ENCODE measurements at regions not wholly inside any gene's neighbourhood (a gene's known extent, or its start where the extent isn't known, plus 50 kb on each side); places are given as distances from the start of the nearest gene placed in this dataset.

DNA sequence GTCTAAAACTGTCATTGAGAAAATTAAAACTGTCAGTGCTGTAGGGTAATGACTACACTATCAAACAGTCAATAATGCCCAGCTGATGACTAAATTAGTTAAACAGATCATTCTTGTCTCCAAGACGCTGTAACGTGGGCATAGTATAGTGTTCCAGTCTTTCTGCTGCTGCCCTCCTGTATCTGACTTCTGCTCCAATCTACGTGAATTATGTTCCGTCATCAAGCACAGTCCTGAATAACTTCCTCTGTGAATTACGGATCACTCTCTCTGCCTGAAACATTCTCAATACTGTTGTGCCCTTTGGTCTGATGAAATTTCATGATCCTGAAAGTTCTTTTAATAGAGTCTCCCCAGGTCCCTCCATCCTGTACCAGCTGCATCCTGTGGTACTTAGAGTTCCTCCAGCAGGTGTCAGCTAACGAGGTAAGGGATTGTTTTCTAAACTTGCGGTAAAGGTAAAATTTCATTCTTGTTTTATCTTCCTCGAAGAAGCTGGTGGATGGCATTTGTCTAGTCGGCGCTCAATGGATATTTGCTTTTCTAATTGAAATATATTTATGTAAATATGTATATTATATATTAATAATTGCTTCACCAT, 393.5 kb upstream of the ADARB2 start:
- TF ChIP-seq ARNT (IDR thresholded peaks at IDR 0.05) (no peak), CTBP1 (IDR thresholded peaks at IDR 0.05; ENCODE audit: borderline replicate concordance) (no peak), LEF1 (IDR thresholded peaks at IDR 0.05; ENCODE audit: borderline replicate concordance) (no peak), ELF4 (IDR thresholded peaks at IDR 0.05) (no peak), NFRKB (IDR thresholded peaks at IDR 0.05) (no peak), FOXK2 (IDR thresholded peaks at IDR 0.05) (no peak), TARDBP (IDR thresholded peaks at IDR 0.05) (no peak), L3MBTL2 (conservative IDR thresholded peaks at IDR 0.05) (no peak), FOXM1 (IDR thresholded peaks at IDR 0.05; ENCODE audit: borderline replicate concordance) (no peak), ZNF384 (IDR thresholded peaks at IDR 0.05) (no peak), BHLHE40 (IDR thresholded peaks at IDR 0.05; ENCODE audit: borderline replicate concordance) (no peak), SP1 (IDR thresholded peaks at IDR 0.05) (no peak), HDGF (IDR thresholded peaks at IDR 0.05; ENCODE audit: borderline replicate concordance) (no peak), FOXA1 (IDR thresholded peaks at IDR 0.05) (no peak), SUZ12 (IDR thresholded peaks at IDR 0.05) (no peak)
- TF ChIP-seq, protein P1, sequence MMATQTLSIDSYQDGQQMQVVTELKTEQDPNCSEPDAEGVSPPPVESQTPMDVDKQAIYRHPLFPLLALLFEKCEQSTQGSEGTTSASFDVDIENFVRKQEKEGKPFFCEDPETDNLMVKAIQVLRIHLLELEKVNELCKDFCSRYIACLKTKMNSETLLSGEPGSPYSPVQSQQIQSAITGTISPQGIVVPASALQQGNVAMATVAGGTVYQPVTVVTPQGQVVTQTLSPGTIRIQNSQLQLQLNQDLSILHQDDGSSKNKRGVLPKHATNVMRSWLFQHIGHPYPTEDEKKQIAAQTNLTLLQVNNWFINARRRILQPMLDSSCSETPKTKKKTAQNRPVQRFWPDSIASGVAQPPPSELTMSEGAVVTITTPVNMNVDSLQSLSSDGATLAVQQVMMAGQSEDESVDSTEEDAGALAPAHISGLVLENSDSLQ (IDR thresholded peaks at IDR 0.05): no peak
- no peak for DNase-seq (ENCODE audit: extremely low spot score)
- CTCF ChIA-PET: no interaction called here
- POLR2A ChIA-PET: no interaction called here

DNA sequence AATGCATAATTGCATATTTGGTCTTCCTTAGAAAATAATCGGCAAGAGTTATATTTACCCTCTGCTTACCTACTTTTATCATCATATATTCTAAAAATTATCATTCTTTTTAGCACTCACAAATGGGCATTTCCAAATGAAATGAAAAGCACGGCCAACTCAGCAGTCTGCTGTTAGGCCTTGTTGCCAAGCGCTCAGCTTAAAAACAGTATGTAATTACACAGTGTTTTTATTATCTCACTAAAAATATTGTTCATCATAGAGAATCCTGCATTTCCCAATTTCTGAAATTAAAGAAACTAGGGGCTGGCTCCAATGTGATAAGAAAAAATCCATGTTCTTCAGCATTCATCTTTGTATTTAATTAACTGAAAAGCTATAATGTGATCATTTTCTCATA, 391.7 kb upstream of the ADARB2 start:
- TF ChIP-seq ARNT (IDR thresholded peaks at IDR 0.05): no peak
- no peak for TF ChIP-seq FOXM1 (IDR thresholded peaks at IDR 0.05; ENCODE audit: borderline replicate concordance)
- no peak for TF ChIP-seq L3MBTL2 (conservative IDR thresholded peaks at IDR 0.05)
- no peak for TF ChIP-seq ZNF384 (IDR thresholded peaks at IDR 0.05)
- TF ChIP-seq ELF4 (IDR thresholded peaks at IDR 0.05): no peak
- no peak for TF ChIP-seq FOXA1 (IDR thresholded peaks at IDR 0.05)
- no peak for TF ChIP-seq TARDBP (IDR thresholded peaks at IDR 0.05)
- no peak for TF ChIP-seq SP1 (IDR thresholded peaks at IDR 0.05)
- TF ChIP-seq FOXK2 (IDR thresholded peaks at IDR 0.05): no peak
- TF ChIP-seq LEF1 (IDR thresholded peaks at IDR 0.05; ENCODE audit: borderline replicate concordance): no peak
- no peak for TF ChIP-seq BHLHE40 (IDR thresholded peaks at IDR 0.05; ENCODE audit: borderline replicate concordance)
- DNase-seq (ENCODE audit: extremely low spot score): no peak
- CTCF ChIA-PET: no interaction called here
- POLR2A ChIA-PET: no interaction called here

DNA sequence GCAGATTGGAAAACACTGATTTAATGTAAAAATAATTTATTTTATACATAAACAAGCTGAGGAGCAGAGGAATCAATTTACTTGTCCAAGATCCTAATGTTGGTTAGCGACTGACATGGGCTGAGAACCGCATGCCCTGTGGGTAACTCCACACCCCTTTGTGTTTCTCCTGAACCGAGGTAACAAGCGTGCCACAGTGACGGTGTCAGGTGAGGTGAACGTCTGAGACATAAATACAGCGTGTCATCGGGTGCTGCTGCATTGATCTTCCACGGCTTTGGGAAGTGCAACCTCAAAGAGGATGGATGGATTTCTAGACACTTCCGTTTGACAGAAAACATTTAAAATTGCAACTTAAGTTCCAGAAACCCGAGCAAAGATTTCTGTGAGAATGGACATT, 386.8 kb upstream of the ADARB2 start:
- DNase-seq (ENCODE audit: extremely low spot score): no peak
- ChIA-PET CTCF (no interaction called here), POLR2A (no interaction called here)
- no peak for TF ChIP-seq ELF4 (IDR thresholded peaks at IDR 0.05)
- TF ChIP-seq NFRKB (IDR thresholded peaks at IDR 0.05): no peak
- TF ChIP-seq HDGF (IDR thresholded peaks at IDR 0.05; ENCODE audit: borderline replicate concordance): no peak
- no peak for TF ChIP-seq FOXM1 (IDR thresholded peaks at IDR 0.05; ENCODE audit: borderline replicate concordance)
- TF ChIP-seq TARDBP (IDR thresholded peaks at IDR 0.05): no peak
- no peak for TF ChIP-seq BHLHE40 (IDR thresholded peaks at IDR 0.05; ENCODE audit: borderline replicate concordance)
- no peak for TF ChIP-seq FOXA1 (IDR thresholded peaks at IDR 0.05)
- no peak for TF ChIP-seq LEF1 (IDR thresholded peaks at IDR 0.05; ENCODE audit: borderline replicate concordance)
- TF ChIP-seq SUZ12 (IDR thresholded peaks at IDR 0.05): no peak
- no peak for TF ChIP-seq ZNF384 (IDR thresholded peaks at IDR 0.05)
- TF ChIP-seq L3MBTL2 (conservative IDR thresholded peaks at IDR 0.05): no peak

DNA sequence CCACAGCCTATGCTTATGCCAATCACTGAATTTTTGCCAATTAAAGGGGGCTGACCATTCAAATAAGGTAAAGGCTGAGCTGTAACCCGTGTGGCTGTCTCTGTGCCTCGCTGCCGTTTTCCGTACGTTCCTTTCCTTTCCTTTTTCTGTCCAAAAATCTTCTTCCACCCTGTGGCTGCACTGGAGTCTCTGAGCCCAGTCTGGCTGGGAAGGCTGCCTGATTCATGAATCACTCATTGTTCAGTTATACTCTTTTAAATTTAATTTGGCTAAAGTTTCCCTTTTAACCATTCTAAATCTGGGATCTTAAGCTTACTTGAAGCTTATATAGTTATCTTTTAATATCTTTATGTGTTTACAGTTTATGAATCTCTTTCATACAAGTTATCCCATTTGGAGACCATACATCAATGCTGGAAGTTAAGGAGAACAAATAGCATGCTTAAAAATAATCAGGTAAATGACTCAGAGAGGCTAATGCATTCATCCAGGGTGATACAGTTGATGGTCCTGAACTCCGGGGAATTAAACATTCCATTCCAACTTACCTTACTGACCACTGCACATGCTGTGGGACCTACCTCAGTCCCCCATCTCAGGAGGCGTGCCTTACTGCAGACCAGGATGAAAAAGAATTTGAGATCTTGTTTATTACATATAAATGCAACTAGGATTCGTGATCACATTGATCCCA, 385.3 kb upstream of the ADARB2 start:
- TF ChIP-seq FOXM1 (IDR thresholded peaks at IDR 0.05; ENCODE audit: borderline replicate concordance) (no peak), FOXK2 (IDR thresholded peaks at IDR 0.05) (no peak), L3MBTL2 (conservative IDR thresholded peaks at IDR 0.05) (no peak)
- DNase-seq (ENCODE audit: extremely low spot score): no peak
- ChIA-PET POLR2A (no interaction called here), CTCF (no interaction called here)

DNA sequence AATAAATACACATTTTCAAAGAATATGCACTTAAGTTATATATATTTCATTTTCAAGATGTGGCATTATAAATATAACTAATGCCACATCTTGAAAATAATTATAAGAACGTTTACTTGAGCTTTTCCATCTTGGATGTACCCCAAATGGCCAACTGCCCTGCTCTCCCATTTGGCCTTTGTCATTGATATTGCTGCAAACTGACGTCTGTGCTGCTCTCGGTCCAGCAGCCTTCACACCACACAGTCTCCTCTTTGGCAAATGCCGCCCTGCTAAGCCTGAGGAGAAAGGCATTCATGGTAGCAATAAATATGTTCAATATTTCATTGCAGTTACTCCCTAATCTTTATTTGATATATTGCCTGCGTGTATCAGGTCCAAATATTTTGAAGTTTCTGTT, 384.6 kb upstream of the ADARB2 start:
- POLR2A ChIA-PET: no interaction called here
- CTCF ChIA-PET: no interaction called here
- no peak for DNase-seq (ENCODE audit: extremely low spot score)
- TF ChIP-seq HDGF (IDR thresholded peaks at IDR 0.05; ENCODE audit: borderline replicate concordance): no peak

DNA sequence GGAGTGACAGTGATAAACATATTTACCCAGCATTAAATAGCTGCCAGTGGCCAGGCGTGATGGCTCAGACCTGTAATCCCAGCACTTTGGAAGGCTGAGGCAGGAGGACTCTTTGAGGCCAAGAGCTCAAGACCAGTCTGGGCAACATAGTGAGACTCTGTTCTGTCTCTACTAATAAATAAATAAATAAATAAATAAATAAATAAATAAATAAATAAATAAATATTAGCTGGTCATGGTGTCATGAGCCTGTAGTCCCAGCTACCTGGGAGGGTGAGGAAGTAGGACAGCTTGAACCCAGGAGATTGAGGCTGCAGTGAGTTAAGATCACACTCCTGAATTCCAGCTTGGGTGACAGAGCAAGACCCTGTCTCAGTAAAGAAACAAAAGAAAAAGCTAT, 384.0 kb upstream of the ADARB2 start:
- POLR2A ChIA-PET: no interaction called here
- DNase-seq (ENCODE audit: extremely low spot score): no peak
- TF ChIP-seq CTBP1 (IDR thresholded peaks at IDR 0.05; ENCODE audit: borderline replicate concordance) (no peak), SP1 (IDR thresholded peaks at IDR 0.05) (no peak), FOXA1 (IDR thresholded peaks at IDR 0.05) (no peak), LEF1 (IDR thresholded peaks at IDR 0.05; ENCODE audit: borderline replicate concordance) (no peak), HDGF (IDR thresholded peaks at IDR 0.05; ENCODE audit: borderline replicate concordance) (no peak), FOXM1 (IDR thresholded peaks at IDR 0.05; ENCODE audit: borderline replicate concordance) (no peak), ELF4 (IDR thresholded peaks at IDR 0.05) (no peak), BHLHE40 (IDR thresholded peaks at IDR 0.05; ENCODE audit: borderline replicate concordance) (no peak), SUZ12 (IDR thresholded peaks at IDR 0.05) (no peak), ARNT (IDR thresholded peaks at IDR 0.05) (no peak), L3MBTL2 (conservative IDR thresholded peaks at IDR 0.05) (no peak), ZNF384 (IDR thresholded peaks at IDR 0.05) (no peak), FOXK2 (IDR thresholded peaks at IDR 0.05) (no peak), NFRKB (IDR thresholded peaks at IDR 0.05) (no peak), TARDBP (IDR thresholded peaks at IDR 0.05) (no peak)
- TF ChIP-seq, protein P1 (IDR thresholded peaks at IDR 0.05): no peak
- CTCF ChIA-PET: interaction anchor here (0.5 kb wide), 1 partner anchor 23 kb away, joined by 3 read pairs; no protein-coding TSS in a partner anchor

DNA sequence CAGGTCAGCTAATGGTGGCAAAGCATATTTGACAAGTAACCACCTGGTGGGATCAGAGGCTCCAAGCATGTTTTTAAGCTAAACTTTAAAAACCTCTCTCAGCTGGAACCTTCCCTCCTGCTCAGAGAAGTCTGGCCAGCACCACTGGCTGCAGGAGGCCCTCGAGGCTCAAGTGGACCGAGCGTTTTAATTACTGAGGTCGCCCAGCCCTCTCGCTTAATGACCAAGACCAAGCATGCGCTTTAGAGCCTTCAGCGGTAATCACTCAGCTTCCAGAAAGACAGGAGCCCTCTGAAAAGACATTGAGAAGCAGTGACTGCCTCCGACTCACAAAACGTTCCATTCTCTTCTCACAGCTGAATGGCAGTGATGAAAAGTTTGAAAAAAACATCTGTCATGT, 383.4 kb upstream of the ADARB2 start:
- CTCF ChIA-PET: interaction anchor here (0.5 kb wide), 1 partner anchor 22 kb away, joined by 3 read pairs; no protein-coding TSS in a partner anchor
- POLR2A ChIA-PET: no interaction called here
- DNase-seq (ENCODE audit: extremely low spot score): no peak
- TF ChIP-seq CTBP1 (IDR thresholded peaks at IDR 0.05; ENCODE audit: borderline replicate concordance): no peak
- TF ChIP-seq TARDBP (IDR thresholded peaks at IDR 0.05): no peak
- no peak for TF ChIP-seq NFRKB (IDR thresholded peaks at IDR 0.05)
- no peak for TF ChIP-seq FOXM1 (IDR thresholded peaks at IDR 0.05; ENCODE audit: borderline replicate concordance)
- TF ChIP-seq, protein P1 (IDR thresholded peaks at IDR 0.05): no peak
- no peak for TF ChIP-seq LEF1 (IDR thresholded peaks at IDR 0.05; ENCODE audit: borderline replicate concordance)
- TF ChIP-seq L3MBTL2 (conservative IDR thresholded peaks at IDR 0.05): no peak
- TF ChIP-seq SUZ12 (IDR thresholded peaks at IDR 0.05): no peak
- TF ChIP-seq FOXA1 (IDR thresholded peaks at IDR 0.05): no peak
- no peak for TF ChIP-seq ARNT (IDR thresholded peaks at IDR 0.05)
- TF ChIP-seq ELF4 (IDR thresholded peaks at IDR 0.05): no peak
- TF ChIP-seq BHLHE40 (IDR thresholded peaks at IDR 0.05; ENCODE audit: borderline replicate concordance): no peak
- TF ChIP-seq SP1 (IDR thresholded peaks at IDR 0.05): no peak
- TF ChIP-seq FOXK2 (IDR thresholded peaks at IDR 0.05): no peak
- TF ChIP-seq HDGF (IDR thresholded peaks at IDR 0.05; ENCODE audit: borderline replicate concordance): no peak
- no peak for TF ChIP-seq ZNF384 (IDR thresholded peaks at IDR 0.05)
